Ovary (tissue), 3 donors: ENCODE measurements at regions not wholly inside any gene's neighbourhood (a gene's known extent, or its start where the extent isn't known, plus 50 kb on each side); places are given as distances from the start of the nearest gene placed in this dataset.

Source experiments
- CTCF ChIP-seq, 3 donors: fragments of 450-650 bp in 2 of 3; fragments of 200-600 bp in 1 of 3; IDR thresholded peaks; one replicate each; pipeline versions ENCODE4 v1.5.1 to v1.8.0; 2016 to 2022; ENCODE audit warnings: antibody characterized with exemption in 3 of 3, mild to moderate bottlenecking in 1 of 3
- EP300 ChIP-seq: sonication (generic); formaldehyde crosslinking; IDR thresholded peaks from one replicate; pipeline ENCODE4 v1.6.1; 2017; ENCODE audit warnings: antibody characterized with exemption
- donor health status: DM: no; HTN: no; CAD: no.

- no peak for TF ChIP-seq CTCF (IDR thresholded peaks at IDR 0.05)
- no peak for TF ChIP-seq EP300
Measured at GRCh38 chr3:150105025-150105424, 134.3 kb upstream of the PFN2 start.
